SK-N-SH treated with all-trans-retinoic acid at 6 μM for 48 hours (cell line): ENCODE measurements at regions not wholly inside any gene's neighbourhood (a gene's known extent, or its start where the extent isn't known, plus 50 kb on each side); places are given as distances from the start of the nearest gene placed in this dataset.

ENCODE experiments used
- CREB5 ChIP-seq: fragments of 250-450 bp; sonication (Bioruptor Pico); IDR thresholded peaks from 2 replicates; pipeline ENCODE4 v1.5.1; 2020; ENCODE audit warnings: low read depth, mild to moderate bottlenecking, moderate library complexity
- CSDC2 ChIP-seq: fragments of 250-450 bp; sonication (Bioruptor Pico); IDR thresholded peaks from 2 replicates; pipeline ENCODE4 v1.5.0; 2020; ENCODE audit warnings: mild to moderate bottlenecking, moderate library complexity
- GLIS3 ChIP-seq: fragments of 250-450 bp; sonication (Bioruptor Pico); IDR thresholded peaks from 2 replicates; pipeline ENCODE4 v1.5.0; 2020; ENCODE audit warnings: mild to moderate bottlenecking, moderate library complexity
- OSR1 ChIP-seq: fragments of 250-450 bp; sonication (Bioruptor Pico); IDR thresholded peaks from 2 replicates; pipeline ENCODE4 v1.8.0; 2022; ENCODE audit warnings: moderate library complexity, mild to moderate bottlenecking, inconsistent platforms
- PATZ1 ChIP-seq: fragments of 250-450 bp; sonication (Bioruptor Pico); IDR thresholded peaks from 2 replicates; pipeline ENCODE4 v1.8.0; 2020; ENCODE audit warnings: mild to moderate bottlenecking, moderate library complexity, borderline replicate concordance
- POU6F1 ChIP-seq: fragments of 250-450 bp; sonication (Bioruptor Pico); IDR thresholded peaks from 2 replicates; pipeline ENCODE4 v1.8.0; 2021; ENCODE audit warnings: low read depth, mild to moderate bottlenecking, moderate library complexity, borderline replicate concordance
- RARB ChIP-seq: fragments of 250-450 bp; sonication (Bioruptor Pico); IDR thresholded peaks from 2 replicates; pipeline ENCODE4 v1.8.0; 2021; ENCODE audit warnings: mild to moderate bottlenecking, moderate library complexity
- TCF4 ChIP-seq: fragments of 250-450 bp; sonication (Bioruptor Pico); IDR thresholded peaks from 2 replicates; pipeline ENCODE4 v1.8.0; 2021; ENCODE audit warnings: mild to moderate bottlenecking, moderate library complexity, borderline replicate concordance
- ZFP3 ChIP-seq: fragments of 250-450 bp; sonication (Bioruptor Pico); IDR thresholded peaks from 2 replicates; pipeline ENCODE4 v1.5.0; 2020; ENCODE audit warnings: mild to moderate bottlenecking, moderate library complexity

GRCh38 chr5:72677447-72677846 lies 139.0 kb upstream of the TNPO1 start:
- no peak for TF ChIP-seq CREB5 (CRISPR knock-in tag)
- TF ChIP-seq PATZ1: no peak
- TF ChIP-seq TCF4 (CRISPR knock-in tag): no peak
- no peak for TF ChIP-seq POU6F1 (CRISPR knock-in tag)
- no peak for TF ChIP-seq CSDC2 (CRISPR knock-in tag)
- TF ChIP-seq ZFP3 (CRISPR knock-in tag): no peak
- TF ChIP-seq GLIS3: no peak
- no peak for TF ChIP-seq RARB (CRISPR knock-in tag)
- TF ChIP-seq OSR1 (CRISPR knock-in tag): no peak
